ENCODE measurements at regions not wholly inside any gene's neighbourhood (a gene's known extent, or its start where the extent isn't known, plus 50 kb on each side); places are given as distances from the start of the nearest gene placed in this dataset.
"Not testable (repeated sequence)": the region's sequence is repeated elsewhere in the genome, so short reads cannot be mapped to it uniquely, and the experiment has no call there.

- DNase-seq = no peak
Observed at GRCh38 chr10:27388761-27389399, 115.2 kb upstream of the RAB18 start.

GRCh38 chr10:27383595-27384542 is 120.2 kb upstream of the RAB18 start:
- DNase-seq = no peak

GRCh38 chr10:27382176-27382575 is 121.9 kb upstream of the RAB18 start:
- no peak for DNase-seq

- DNase-seq = no peak
Observed at GRCh38 chr10:27380929-27381358, 123.2 kb upstream of the RAB18 start.

- DNase-seq = not testable (repeated sequence)
Observed at GRCh38 chr10:27379041-27379440, 125.1 kb upstream of the RAB18 start.

GRCh38 chr10:27373566-27374160 is 130.4 kb upstream of the RAB18 start:
- no peak for DNase-seq

- DNase-seq = no peak
Observed at GRCh38 chr10:27372095-27372494, 131.5 kb upstream of the ACBD5 start.

- not testable (repeated sequence) for DNase-seq
Observed at GRCh38 chr10:27371375-27371774, 130.8 kb upstream of the ACBD5 start.

- no peak for DNase-seq
Observed at GRCh38 chr10:27369880-27370279, 129.3 kb upstream of the ACBD5 start.

- DNase-seq = no peak
Observed at GRCh38 chr10:27368706-27369105, 128.1 kb upstream of the ACBD5 start.

GRCh38 chr10:27366769-27367168 is 126.2 kb upstream of the ACBD5 start:
- DNase-seq = no peak

- DNase-seq = no peak
Observed at GRCh38 chr10:27364028-27364427, 123.4 kb upstream of the ACBD5 start.

GRCh38 chr10:27360581-27361172 is 120.1 kb upstream of the ACBD5 start:
- DNase-seq = peak; percentile 84

- DNase-seq = no peak
Observed at GRCh38 chr10:27359792-27360355, 119.3 kb upstream of the ACBD5 start.

GRCh38 chr10:27356738-27357137 is 116.1 kb upstream of the ACBD5 start:
- no peak for DNase-seq

- DNase-seq = no peak
Observed at GRCh38 chr10:27355918-27356573, 115.4 kb upstream of the ACBD5 start.

- DNase-seq = peak; percentile 16
Observed at GRCh38 chr10:27354643-27355270, 114.2 kb upstream of the ACBD5 start.

- not testable (repeated sequence) for DNase-seq
Observed at GRCh38 chr10:27354100-27354499, 113.5 kb upstream of the ACBD5 start.

GRCh38 chr10:27349987-27350386 is 109.4 kb upstream of the ACBD5 start:
- no peak for DNase-seq

GRCh38 chr10:27347827-27348207 is 107.2 kb upstream of the ACBD5 start:
- DNase-seq = not testable (repeated sequence)

- no peak for DNase-seq
Observed at GRCh38 chr10:27345455-27345920, 104.9 kb upstream of the ACBD5 start.
